GM18873 (cell line): ENCODE measurements at regions not wholly inside any gene's neighbourhood (a gene's known extent, or its start where the extent isn't known, plus 50 kb on each side); places are given as distances from the start of the nearest gene placed in this dataset.
"Not testable (repeated sequence)": the region's sequence is repeated elsewhere in the genome, so short reads cannot be mapped to it uniquely, and the experiment has no call there.

Experiments used
- ATAC-seq: cut with Tn5 transposase; IDR thresholded peaks from one replicate; pipeline ENCODE4 v1.9.1; 2021; ENCODE audit warnings: mild to moderate bottlenecking, moderate library complexity, moderate number of reproducible peaks; ENCODE audit not compliant: unreplicated experiment, low FRiP score

DNA sequence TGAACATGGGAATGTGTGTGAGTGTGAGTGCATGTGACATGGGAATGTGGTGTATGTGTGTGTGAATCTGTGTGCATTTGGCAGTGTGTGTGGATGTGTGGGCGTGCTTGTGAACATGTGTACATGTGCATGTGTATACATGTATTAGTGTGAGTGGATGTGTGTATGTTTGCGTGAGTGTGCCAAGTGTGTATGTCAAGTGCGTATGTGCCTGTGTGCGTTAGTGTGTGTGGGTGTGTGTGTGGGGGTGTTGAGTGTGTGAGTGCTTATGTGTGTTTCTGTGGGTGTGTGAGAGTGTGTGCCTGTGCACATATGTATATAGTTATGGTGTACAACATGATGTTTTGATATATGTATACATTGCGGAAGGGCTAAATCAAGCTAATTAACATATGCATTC is 244.3 kb downstream of the GADD45G start:
- ATAC-seq, result no peak

DNA sequence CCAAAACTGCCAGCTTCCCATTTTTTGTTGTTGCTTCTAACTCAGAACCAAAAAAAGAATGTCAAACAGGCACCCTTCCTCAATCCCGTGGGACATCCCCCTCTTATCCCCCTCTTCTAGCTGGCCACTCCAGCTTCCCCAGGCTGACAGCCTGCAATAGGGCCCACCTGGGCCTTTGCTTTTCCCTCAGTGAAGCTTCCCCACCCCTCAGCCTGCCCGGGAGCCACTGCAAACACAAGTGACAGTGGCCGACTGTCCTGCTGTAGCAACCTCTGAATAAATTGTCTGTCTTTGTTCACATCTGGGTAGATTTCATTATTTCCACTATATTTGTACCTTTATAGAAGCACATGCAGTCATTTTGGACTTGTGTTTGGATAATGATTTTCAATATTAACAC is 245.3 kb downstream of the GADD45G start:
- no peak for ATAC-seq

DNA sequence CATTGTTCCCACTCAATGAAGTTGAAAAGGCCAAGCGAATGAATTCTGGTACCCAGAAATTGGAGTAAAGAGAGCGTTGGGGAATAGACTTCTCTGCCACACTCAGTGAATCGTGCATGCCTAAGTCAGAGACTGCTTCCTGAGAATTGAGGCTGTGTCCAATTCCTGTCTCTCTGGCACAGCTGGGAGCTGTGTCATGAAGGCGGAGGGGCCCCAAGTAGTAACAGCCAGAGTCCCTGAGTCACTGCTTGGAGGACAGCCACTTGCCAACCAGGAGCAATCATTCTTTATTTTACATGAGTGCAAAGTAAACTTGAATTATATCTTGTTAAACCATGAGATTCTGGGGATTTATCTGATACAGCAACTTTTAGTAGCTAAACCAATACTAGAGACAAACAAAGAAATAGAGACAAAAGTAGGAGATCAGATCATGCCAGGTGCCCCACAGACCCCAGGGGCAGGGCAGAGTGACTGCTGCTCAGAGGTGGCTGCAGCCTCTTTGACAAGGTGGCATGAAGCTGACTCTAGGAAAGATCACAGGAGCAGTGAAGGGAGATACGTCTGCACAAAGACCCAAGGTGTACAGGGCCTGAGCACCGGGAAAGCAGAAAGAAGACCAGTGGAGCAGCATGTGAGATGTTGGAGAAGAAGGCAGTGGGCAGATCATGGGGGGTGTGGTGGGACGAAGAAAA is 246.0 kb downstream of the GADD45G start:
- no peak for ATAC-seq

DNA sequence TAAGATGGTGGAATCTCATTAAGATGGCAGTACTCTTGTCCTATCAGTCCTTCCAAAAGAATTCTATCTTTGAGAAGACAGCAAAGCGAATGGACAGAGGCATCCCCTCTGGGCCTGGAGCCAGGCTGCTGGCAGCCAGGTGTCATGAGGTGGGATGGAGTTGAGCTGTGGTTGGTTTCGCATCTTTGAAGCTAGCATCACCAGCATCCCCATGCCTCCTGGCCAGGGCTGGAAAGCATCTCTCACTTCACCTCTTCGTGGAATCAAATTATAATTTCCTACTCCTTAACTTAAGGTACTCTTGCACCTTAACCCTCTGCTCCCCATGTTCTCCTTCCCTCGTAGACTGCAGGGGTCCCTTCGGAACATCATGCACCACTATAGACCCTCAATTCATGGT is 248.3 kb downstream of the GADD45G start:
- ATAC-seq, result no peak

DNA sequence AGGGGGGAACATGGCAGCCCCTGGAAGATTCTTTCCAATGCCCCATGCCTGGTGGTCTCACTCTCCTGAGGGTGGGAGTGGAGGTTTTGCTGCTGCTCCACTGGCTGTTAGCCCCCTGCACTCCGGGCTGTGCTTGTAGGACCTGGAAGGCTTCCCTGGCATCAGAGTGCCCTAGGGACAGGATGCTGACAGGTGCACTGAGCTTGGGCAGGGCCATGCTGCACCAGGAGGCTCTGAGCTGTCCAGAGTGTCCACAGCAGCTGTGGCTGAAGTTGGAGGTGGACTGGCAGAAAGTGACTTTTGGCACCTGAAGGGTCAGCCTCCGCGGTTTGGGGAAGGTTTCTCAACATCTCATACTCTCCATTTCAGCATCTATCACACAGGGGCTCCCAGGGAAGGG is 249.1 kb downstream of the GADD45G start:
- no peak for ATAC-seq

DNA sequence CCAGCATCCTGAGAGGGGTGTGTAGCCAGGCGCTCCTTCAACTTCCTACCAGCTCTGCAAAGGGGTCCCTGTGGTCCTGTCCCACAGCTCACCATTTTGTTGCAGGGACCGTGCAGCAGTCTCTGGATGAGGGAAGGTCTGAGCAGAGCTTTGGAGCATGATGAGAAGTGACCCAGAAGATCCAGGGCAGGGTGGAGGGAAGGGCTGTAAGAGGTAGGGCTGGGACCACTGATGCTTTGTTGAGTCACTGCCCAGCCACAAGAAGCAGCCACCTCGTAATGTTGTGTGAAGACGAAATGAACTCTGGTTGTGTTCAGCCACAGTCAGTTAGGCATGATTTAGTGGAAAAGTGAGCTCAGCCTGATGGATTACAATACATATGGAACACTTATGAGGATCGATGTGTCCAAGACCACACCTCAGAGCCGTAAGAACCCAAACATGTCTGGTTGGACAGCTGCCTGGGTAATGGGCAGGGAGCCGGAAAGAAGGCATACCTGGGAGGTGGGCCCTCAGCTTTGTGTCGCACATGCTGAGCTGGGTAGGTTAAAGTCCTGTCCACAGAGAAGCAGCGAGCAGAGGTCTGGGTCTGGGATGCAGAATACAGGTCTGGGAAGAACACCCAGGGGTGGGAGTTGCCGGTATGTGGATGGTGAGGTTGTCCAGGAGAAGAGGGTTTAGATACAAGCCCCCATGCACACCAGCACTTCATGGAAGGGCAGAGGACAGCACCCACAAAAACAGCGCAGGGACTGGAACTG is 250.1 kb downstream of the GADD45G start:
- ATAC-seq, result no peak

DNA sequence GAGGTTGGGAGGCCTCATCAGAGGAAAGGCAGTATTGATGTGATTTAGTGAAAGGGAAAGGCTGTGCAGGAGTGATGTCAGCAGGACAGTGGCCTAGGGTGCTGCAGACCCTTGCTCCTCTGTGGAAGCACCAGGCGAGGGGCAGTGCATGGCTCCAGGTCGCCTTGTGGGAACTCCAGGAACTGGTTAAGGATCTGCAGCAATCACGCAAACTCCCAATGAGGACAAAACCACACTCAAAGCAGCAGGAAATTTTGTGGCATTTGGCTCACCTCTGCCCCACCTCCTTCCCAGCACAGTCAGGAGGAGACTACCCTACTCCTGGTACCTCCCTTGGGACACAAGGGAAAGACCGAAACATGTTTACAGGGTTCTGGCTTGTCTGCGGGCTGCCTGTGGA is 251.5 kb downstream of the GADD45G start:
- ATAC-seq, result not testable (repeated sequence)

DNA sequence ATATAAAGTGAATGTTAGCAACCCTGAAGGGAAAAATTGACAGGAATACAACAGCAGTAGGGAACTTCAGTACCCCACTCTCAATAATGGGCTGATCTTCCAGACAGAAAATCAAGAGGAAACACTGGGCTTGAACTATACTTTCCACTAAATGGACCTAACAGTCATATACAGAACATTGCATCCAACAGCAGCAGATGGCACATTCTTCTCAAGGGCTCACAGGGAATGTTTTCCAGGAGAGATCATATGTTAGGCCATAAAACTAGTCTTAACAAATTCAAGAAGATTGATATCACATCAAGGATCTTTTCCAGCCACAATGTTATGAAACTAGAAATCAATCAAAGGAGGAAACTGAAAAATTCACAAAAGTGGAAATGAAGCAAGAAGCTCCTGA is 252.1 kb downstream of the GADD45G start:
- ATAC-seq, result not testable (repeated sequence)

DNA sequence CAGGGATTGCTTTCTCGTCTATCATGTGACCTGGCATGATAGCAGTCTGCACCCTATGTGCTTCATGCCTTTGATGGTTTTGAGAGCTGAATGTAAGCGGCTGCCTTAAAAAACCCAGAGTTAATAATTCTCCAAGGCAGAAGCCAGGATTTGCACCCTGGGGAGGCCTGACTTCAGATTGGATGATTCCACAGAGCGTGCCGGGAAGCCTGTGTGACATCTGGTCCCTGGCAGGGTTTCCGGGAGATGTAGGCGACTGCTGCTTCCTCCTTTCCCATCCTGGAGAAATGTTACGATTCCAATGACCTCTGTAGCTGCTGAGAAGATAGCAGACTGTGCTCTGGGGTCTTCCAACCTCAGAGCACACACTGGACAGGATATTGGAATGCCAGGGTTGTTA is 255.0 kb downstream of the GADD45G start:
- ATAC-seq, result not testable (repeated sequence)

DNA sequence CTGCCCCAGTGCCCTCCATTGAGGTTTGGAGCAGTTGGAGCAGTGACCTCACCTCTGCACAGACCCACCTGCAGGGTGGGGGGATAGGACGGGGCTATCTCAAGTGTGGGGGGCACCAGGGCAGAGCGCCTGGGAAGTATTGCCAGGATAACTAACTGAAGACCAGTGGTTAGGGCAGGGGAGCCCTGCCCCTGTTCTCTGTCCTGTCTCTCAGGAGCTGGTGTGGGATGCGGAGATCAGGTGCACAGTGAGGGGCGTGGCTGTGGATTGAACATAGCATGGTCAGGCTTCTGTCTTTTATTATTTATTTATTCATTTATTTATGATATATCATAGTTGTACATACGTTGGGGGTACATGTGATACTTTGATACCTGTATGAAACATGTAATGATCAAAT is 256.6 kb downstream of the GADD45G start:
- ATAC-seq, result not testable (repeated sequence)

DNA sequence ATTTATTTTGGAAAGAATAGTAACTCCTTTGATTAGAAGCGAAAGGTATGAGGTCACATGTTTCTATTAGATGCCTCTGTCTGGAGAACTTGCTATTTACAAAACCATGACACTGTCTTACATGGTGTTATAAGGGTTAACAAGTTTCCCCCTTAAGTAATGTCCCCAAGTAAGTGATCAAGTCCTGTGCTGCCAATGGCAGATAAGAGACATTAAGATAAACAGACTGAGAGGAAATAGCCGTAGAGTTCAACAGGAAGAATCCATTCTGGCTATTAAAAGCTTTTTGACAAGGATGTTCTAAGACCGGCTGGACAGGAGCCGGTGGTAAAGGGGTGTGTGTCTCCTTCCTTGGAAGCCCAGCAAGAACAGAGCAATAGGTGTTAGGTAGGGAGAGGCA is 257.5 kb downstream of the GADD45G start:
- ATAC-seq, result no peak

DNA sequence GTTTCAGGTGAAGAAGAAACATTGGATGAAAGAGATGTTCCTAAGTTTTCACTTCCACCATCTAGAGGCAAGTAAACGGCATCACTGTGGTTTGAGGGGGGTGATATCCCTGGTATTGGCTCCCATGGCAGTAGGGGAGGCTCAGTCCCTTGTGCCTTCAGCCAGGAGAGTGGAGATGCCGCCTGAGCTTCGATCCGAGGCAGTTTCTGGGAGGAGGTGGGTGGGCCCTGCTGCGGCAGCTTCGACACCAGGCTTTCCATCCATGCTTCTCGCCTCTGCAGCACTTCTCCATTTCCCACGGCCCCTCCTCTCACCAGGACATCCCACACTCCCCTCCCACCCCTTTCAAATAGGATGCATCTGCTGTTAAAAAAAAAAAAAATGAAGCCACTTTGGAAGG is 258.3 kb downstream of the GADD45G start:
- no peak for ATAC-seq

DNA sequence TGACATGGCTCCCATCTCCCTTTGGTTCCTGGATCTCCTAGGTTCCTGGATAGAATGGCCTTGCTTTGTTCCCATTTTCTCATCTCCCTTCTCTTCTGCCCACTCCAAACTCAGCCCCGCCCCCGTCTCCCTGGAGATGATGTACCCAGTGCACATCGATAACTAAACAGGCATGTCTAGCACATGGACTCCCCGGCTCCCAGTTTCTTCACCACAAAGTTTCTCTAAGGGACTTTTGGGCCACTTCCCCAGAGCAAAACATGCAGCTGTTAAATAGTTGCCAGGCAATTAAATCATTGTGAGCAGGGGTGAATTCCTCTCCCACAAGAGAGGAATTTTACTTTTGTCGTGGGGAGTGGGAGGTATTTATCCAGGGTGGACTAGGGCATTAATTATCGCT is 259.0 kb downstream of the GADD45G start:
- no peak for ATAC-seq

DNA sequence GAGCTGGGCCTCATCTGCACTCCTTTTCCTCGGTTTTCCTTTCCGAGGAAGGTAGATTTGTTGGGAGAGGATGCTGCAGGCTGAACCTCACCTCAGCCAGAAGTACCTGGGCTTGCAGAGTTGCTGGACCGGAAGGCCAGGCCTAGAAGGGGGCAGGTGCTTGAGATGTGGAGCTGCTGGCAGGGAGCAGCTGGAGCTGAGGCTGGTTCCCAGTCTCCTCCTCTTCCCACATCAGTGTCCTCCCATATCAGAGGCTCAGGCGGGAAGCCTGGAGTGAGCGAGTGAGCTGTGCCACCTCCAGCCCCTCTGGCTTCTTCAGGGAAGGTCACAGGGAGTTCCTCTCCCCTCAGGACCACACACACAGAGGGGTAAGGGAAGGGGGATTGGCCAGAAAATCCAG is 259.4 kb downstream of the GADD45G start:
- no peak for ATAC-seq

DNA sequence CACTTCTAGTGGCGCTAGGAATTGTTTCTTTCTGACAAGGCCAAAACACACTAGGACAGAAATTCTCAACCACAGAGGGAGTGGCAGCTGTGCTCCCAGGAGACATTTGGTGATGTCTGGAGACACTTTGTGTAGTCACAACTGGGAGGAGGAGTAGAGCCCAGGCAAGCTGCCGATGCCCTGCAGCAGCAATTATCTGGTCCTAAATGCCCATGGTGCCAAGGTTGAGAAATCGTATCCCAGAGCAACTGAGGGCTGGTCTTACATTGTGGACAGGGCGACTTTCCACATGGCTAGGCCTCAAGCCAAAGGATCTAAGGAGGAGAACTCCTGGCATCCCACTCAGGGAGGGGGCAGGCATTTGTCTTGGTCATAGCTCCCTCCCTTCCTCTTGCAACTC is 259.9 kb downstream of the GADD45G start:
- no peak for ATAC-seq

DNA sequence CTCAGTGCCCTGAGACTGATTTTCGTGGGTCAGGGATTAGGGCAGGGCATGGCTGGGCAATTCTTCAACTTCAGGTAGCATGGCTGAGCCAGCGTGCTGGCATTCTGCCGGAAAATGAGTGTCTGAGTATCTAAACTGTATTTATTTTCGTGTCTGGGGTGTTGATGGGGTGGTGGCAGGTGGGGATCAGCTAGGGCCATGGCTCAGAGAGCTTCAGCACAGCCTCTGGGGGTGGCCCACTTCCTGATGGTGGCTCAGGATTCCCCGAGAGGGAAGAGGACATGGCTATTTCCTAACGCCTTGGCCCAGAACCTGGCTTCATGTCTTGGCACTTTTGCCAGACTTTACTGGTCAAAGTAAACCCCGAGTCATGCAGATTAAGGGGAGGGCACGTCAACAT is 260.5 kb downstream of the GADD45G start:
- no peak for ATAC-seq

DNA sequence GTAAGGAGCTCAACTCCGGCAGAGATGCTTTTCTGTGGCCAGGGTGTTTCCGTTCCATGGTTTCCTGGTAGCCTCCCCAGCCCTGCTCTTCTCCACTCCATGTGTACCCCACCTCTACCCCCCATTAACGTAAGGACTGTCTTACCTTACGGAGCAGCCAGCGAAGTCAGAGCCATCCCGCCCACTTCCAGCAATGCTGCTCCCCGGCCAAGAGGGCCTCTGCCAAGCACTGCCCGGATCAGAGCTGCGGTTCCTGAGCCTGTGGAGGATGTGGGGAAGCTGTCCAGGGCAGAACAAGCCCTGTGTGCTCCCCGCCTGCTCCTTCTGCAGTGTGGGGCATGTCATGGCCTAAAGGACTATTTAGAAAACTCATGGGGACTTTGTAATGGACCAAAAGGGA is 261.2 kb downstream of the GADD45G start:
- ATAC-seq, result no peak

DNA sequence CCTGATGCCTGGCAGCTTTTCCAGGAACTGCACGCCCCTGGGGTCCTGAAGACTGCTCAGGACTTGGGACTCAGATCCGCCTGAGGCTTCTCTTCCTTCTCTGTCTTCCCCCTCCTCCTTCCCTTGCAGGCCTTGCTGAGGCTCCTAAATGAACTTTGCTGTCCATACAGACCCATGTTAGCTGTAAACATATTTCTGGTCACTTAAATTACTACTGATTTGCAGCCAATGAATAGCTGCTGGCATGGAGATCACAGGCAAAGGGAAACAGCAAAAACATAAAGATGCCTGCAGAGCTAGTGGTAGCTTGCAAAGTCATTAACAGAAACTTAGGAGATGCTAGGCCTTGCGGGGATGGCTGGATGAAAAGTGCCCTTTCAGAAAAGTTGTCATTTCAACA is 261.9 kb downstream of the GADD45G start:
- no peak for ATAC-seq

DNA sequence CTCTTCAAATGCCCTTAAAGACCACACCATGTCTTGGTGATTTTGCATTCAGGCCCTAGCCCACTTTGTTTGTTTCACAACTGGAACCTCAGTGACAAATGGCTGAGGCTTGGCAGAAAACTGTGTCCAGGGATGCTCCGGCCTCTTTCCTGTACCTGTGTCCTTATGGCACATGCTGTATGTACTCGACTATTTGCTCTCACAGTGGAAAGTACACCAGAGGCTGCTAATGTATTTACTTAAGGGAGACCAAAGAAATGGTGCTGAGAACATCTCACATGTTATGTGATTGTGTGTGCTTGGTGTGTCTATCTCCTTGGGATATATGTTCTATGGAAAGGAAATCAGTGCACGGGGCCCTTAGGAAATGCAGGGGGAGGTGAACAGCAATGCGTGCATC is 263.3 kb downstream of the GADD45G start:
- ATAC-seq, result no peak

DNA sequence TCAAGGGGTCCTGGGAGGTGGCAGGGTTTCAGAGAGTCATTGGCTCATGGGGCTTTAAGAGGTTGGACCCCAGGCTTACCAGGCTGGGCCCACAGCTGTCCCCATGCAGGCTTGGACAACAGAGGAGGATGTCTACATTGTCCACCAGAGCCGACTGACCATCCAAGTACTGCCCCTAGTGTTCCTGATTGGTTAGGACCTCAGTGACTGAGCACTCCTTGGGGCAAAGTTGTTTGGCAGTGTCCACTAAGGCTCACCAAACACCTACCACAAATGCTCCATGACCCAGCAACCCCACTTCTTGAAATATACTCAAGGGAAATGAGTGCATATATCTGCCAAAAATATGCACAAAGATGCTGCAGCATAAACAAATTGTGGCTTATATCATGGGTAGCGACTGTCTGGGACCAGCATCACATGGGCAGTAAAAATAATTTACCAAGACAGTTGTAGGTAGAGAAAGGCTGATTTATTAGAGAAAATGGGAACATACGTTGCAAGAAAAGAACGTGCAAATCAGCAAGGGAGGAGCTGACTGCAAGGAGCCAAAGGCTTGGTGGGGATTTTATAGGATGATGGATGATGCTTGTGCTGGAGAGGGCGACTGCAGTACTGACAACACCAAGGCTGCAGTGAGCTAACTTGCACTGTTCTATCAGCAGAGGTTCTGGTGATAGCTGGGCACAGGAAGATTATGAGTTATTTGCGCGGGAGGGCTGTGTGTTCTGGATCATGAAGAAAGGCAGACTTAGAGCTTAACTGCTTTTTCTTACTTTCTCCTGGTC is 265.2 kb downstream of the GADD45G start:
- no peak for ATAC-seq

DNA sequence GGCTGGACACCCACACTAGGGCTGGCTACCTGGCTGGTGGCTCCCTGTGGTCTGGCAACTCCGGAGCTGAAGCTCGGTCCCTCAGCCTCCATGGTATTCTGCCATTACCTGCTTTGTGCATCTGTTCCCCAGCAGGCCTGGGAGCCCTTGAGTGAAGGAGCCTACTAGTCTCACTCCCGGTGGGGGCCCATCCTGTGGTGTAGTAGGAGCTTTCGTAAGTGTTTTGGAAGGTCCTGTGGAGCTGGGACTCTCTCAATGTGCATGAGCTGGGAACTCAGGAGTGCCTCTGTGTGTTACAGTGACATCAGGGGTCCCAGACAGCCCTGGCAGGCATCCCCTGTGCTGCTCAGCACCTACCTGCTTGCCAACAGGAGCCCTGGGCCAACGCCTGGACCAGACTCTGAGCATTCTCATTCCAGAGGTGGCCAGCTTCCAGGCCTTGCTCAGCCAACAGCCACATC is 267.1 kb downstream of the GADD45G start:
- no peak for ATAC-seq
